ENCODE measurements at regions not wholly inside any gene's neighbourhood (a gene's known extent, or its start where the extent isn't known, plus 50 kb on each side); places are given as distances from the start of the nearest gene placed in this dataset.

GRCh38 chr3:184455991-184456390, 76.1 kb downstream of the CHRD start:
- no peak overlapping the region for H3K4me2 ChIP-seq
- no peaks in the 10 kb centered on the region for H3K27me3 ChIP-seq (ENCODE audit: insufficient read depth)
- H3F3A ChIP-seq (replicated peaks; ENCODE audit: low read depth): no peaks in the 10 kb centered on the region
- Mint-ChIP-seq H3K4me3 (no peak overlapping the region), H3K9me3 (peaks cover 23% of the 10 kb centered on the region), H3K36me3 (ENCODE audit: low read depth) (peaks cover 10% of the 10 kb centered on the region; the same call in 1 of the 3 replicates), H3K4me1 (no peaks in the 10 kb centered on the region), H3K27me3 (ENCODE audit: insufficient read depth, low read depth, poor library complexity) (peaks cover 3% of the 10 kb centered on the region), H3K27ac (no peak overlapping the region)
- no peak overlapping the region for H2AFZ ChIP-seq
- no peaks in the 10 kb centered on the region for H3K79me2 ChIP-seq (replicated peaks; ENCODE audit: insufficient read depth)
- H3K36me3 ChIP-seq (ENCODE audit: insufficient read depth): no peaks in the 10 kb centered on the region
- TF ChIP-seq POLR2AphosphoS5 (IDR thresholded peaks at IDR 0.05; ENCODE audit: low read depth): no peak
- TF ChIP-seq JUNB (IDR thresholded peaks at IDR 0.05; ENCODE audit: unreplicated experiment): no peak
- TF ChIP-seq ZNF462 (CRISPR knock-in tag; IDR thresholded peaks at IDR 0.05): no peak
- TF ChIP-seq STAT1 (IDR thresholded peaks at IDR 0.05; ENCODE audit: unreplicated experiment): no peak
- TF ChIP-seq NANOG (IDR thresholded peaks at IDR 0.05; ENCODE audit: borderline replicate concordance): no peak
- no peak for TF ChIP-seq REST (IDR thresholded peaks at IDR 0.05; ENCODE audit: unreplicated experiment)
- no peak for TF ChIP-seq EZH2 (IDR thresholded peaks at IDR 0.05; ENCODE audit: low read depth, unreplicated experiment)
- no peak for TF ChIP-seq CREB1 (CRISPR knock-in tag; IDR thresholded peaks at IDR 0.05; ENCODE audit: low read depth)
- no peak for TF ChIP-seq ETS1 (IDR thresholded peaks at IDR 0.05)
- no peak for TF ChIP-seq CTCF (conservative IDR thresholded peaks at IDR 0.05; ENCODE audit: low read depth in 2 of 2)
- TF ChIP-seq ZNF114 (CRISPR knock-in tag; IDR thresholded peaks at IDR 0.05): no peak
- TF ChIP-seq EZH2phosphoT487 (IDR thresholded peaks at IDR 0.05; ENCODE audit: unreplicated experiment): no peak
- TF ChIP-seq ZNF331 (CRISPR knock-in tag; IDR thresholded peaks at IDR 0.05; ENCODE audit: low read depth): no peak
- H3K9me2 ChIP-seq (ENCODE audit: insufficient read depth): no peaks in the 10 kb centered on the region
- H3K4me1 ChIP-seq (ENCODE audit: insufficient read depth): no peaks in the 10 kb centered on the region
- H3K27ac ChIP-seq (ENCODE audit: low read depth): no peak overlapping the region
- ATAC-seq: no peak
- no peak for DNase-seq (ENCODE audit: low spot score)
- H3K4me3 ChIP-seq: no peak overlapping the region
- no peaks in the 10 kb centered on the region for H4K20me1 ChIP-seq (replicated peaks; ENCODE audit: insufficient read depth)

Measured in GM23338 (cell line).